ENCODE measurements at regions not wholly inside any gene's neighbourhood (a gene's known extent, or its start where the extent isn't known, plus 50 kb on each side); places are given as distances from the start of the nearest gene placed in this dataset.

GRCh38 chr4:158450741-158451140, 70.9 kb upstream of the RXFP1 start:
- H3K9me3 ChIP-seq (replicated peaks; ENCODE audit: control insufficient read depth, insufficient read depth, low read depth, low read length) = no peaks in the 10 kb centered on the region
- no peak overlapping the region for H3K27ac ChIP-seq (ENCODE audit: extremely low read depth, low read depth, low read length)
- WGBS (ENCODE audit: insufficient coverage, low coverage, missing lambda C conversion rate) = 0% methylated on average over 1 of the region's 1 CpG
- H4K20me1 ChIP-seq (replicated peaks; ENCODE audit: control insufficient read depth, insufficient read depth, low read length) = no peaks in the 10 kb centered on the region
- in situ Hi-C loops (cut with MboI) (no loop called here), intact Hi-C loops (cut with micrococcal nuclease) (no loop called here)
- H3K79me2 ChIP-seq (ENCODE audit: control insufficient read depth, insufficient read depth, low read length) = no peaks in the 10 kb centered on the region
- H3K27me3 ChIP-seq (ENCODE audit: control insufficient read depth in 2 of 2, insufficient read depth in 2 of 2, low read length in 2 of 2) = no peaks in the 10 kb centered on the region
- no peak overlapping the region for H3K4me2 ChIP-seq (ENCODE audit: insufficient read depth, low read length)
- H3K4me3 ChIP-seq = no peak overlapping the region
- POLR2A ChIA-PET = no interaction called here
- no peak overlapping the region for H3K9ac ChIP-seq (ENCODE audit: insufficient read depth in 1 of 2, low read depth in 2 of 2, low read length in 2 of 2)
- FAIRE-seq = no peak
- CTCF ChIA-PET (ENCODE audit: low intra/inter-chr PET ratio) = no interaction called here
- ATAC-seq = no peak
- no peaks in the 10 kb centered on the region for H3K4me1 ChIP-seq (replicated peaks in 1 of 2; ENCODE audit: control insufficient read depth in 2 of 2, insufficient read depth in 2 of 2, low read length in 2 of 2)
- H2AFZ ChIP-seq (ENCODE audit: low read depth, low read length) = no peak overlapping the region
- DNase-seq (ENCODE audit: extremely low read depth in 1 of 4, low spot score in 3 of 4) = no peak
- no peaks in the 10 kb centered on the region for H3K9me1 ChIP-seq (ENCODE audit: control insufficient read depth, insufficient read depth, low read length)
- no TSS peak for BruUV-seq (replicated peaks)
- H3K36me3 ChIP-seq (ENCODE audit: control insufficient read depth, insufficient read depth, low read length) = no peaks in the 10 kb centered on the region
- TF ChIP-seq ARID4B (CRISPR knock-in tag; IDR thresholded peaks at IDR 0.05) (no peak), KLF10 (CRISPR knock-in tag; IDR thresholded peaks at IDR 0.05) (no peak), FOS (IDR thresholded peaks at IDR 0.05; ENCODE audit: extremely low read depth, insufficient read length) (no peak), FOXA1 (IDR thresholded peaks at IDR 0.05; ENCODE audit: borderline replicate concordance) (no peak), HOXB6 (CRISPR knock-in tag; IDR thresholded peaks at IDR 0.05; ENCODE audit: borderline replicate concordance) (no peak), TOE1 (IDR thresholded peaks at IDR 0.05; ENCODE audit: borderline replicate concordance) (no peak), TOE1 (CRISPR knock-in tag; IDR thresholded peaks at IDR 0.05; ENCODE audit: borderline replicate concordance, low read depth) (no peak), ZNF253 (CRISPR knock-in tag; conservative IDR thresholded peaks at IDR 0.05) (no peak), THRAP3 (IDR thresholded peaks at IDR 0.05; ENCODE audit: borderline replicate concordance) (no peak), BRCA1 (IDR thresholded peaks at IDR 0.05) (no peak), BRCA1 (CRISPR knock-in tag; IDR thresholded peaks at IDR 0.05) (no peak), ZNF12 (CRISPR knock-in tag; IDR thresholded peaks at IDR 0.05) (no peak), KLF13 (tag; IDR thresholded peaks at IDR 0.05; ENCODE audit: borderline replicate concordance, low read depth) (no peak), POLR3G (IDR thresholded peaks at IDR 0.05; ENCODE audit: extremely low read depth, insufficient read length, insufficient replicate concordance) (no peak)
- TF ChIP-seq, protein P1, sequence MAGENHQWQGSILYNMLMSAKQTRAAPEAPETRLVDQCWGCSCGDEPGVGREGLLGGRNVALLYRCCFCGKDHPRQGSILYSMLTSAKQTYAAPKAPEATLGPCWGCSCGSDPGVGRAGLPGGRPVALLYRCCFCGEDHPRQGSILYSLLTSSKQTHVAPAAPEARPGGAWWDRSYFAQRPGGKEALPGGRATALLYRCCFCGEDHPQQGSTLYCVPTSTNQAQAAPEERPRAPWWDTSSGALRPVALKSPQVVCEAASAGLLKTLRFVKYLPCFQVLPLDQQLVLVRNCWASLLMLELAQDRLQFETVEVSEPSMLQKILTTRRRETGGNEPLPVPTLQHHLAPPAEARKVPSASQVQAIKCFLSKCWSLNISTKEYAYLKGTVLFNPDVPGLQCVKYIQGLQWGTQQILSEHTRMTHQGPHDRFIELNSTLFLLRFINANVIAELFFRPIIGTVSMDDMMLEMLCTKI (IDR thresholded peaks at IDR 0.05; ENCODE audit: partially characterized antibody) = no peak
- TF ChIP-seq, protein P2, sequence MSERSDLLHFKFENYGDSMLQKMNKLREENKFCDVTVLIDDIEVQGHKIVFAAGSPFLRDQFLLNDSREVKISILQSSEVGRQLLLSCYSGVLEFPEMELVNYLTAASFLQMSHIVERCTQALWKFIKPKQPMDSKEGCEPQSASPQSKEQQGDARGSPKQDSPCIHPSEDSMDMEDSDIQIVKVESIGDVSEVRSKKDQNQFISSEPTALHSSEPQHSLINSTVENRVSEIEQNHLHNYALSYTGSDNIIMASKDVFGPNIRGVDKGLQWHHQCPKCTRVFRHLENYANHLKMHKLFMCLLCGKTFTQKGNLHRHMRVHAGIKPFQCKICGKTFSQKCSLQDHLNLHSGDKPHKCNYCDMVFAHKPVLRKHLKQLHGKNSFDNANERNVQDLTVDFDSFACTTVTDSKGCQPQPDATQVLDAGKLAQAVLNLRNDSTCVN (CRISPR knock-in tag; IDR thresholded peaks at IDR 0.05) = no peak
